Ascending aorta (tissue), 2 donors: ENCODE measurements at regions not wholly inside any gene's neighbourhood (a gene's known extent, or its start where the extent isn't known, plus 50 kb on each side); places are given as distances from the start of the nearest gene placed in this dataset.
"Not testable (repeated sequence)": the region's sequence is repeated elsewhere in the genome, so short reads cannot be mapped to it uniquely, and the experiment has no call there.

Experiments
- DNase-seq, 2 donors: peaks; one replicate each; pipeline ENCODE4 v3.0.0-alpha.2; 2019; ENCODE audit warnings: low spot score in 2 of 2
- H3K27ac ChIP-seq, 2 donors: fragments of 200-600 bp; sonication (generic); one replicate each; pipeline ENCODE4 v1.5.1; 2016 to 2017; ENCODE audit warnings: mild to moderate bottlenecking in 1 of 2
- H3K27me3 ChIP-seq: fragments of 200-600 bp; sonication (generic); one replicate; pipeline ENCODE4 v1.5.1; 2017
- H3K36me3 ChIP-seq, 2 donors: fragments of 200-600 bp; sonication (generic); one replicate each; pipeline ENCODE4 v1.5.1; 2016
- H3K4me1 ChIP-seq, 2 donors: fragments of 200-600 bp; sonication (generic); one replicate each; pipeline ENCODE4 v1.5.1; 2016 to 2017; ENCODE audit warnings: mild to moderate bottlenecking in 1 of 2
- H3K4me3 ChIP-seq, 2 donors: fragments of 200-600 bp; sonication (generic); one replicate each; pipeline ENCODE4 v1.5.1; 2016 to 2017; ENCODE audit warnings: mild to moderate bottlenecking in 1 of 2
- H3K9me3 ChIP-seq, 2 donors: fragments of 200-600 bp; sonication (generic); one replicate each; pipeline ENCODE4 v1.5.1; 2016
- intact Hi-C: fragments of 100-400 bp; cut with DNase I; formaldehyde crosslinking; loops from one replicate; pipeline ENCODE4 v1.15.1; 2023
- TF ChIP-seq, protein P1 (sequence below), 3 experiments: fragments of 200-600 bp in 2 of 3; fragments of 450-650 bp in 1 of 3; sonication (generic) in 2 of 3; IDR thresholded peaks; one replicate each; pipeline ENCODE4 v1.5.1; 2016 to 2019; ENCODE audit warnings: antibody characterized with exemption in 3 of 3, mild to moderate bottlenecking in 1 of 3, moderate library complexity in 1 of 3

DNA sequence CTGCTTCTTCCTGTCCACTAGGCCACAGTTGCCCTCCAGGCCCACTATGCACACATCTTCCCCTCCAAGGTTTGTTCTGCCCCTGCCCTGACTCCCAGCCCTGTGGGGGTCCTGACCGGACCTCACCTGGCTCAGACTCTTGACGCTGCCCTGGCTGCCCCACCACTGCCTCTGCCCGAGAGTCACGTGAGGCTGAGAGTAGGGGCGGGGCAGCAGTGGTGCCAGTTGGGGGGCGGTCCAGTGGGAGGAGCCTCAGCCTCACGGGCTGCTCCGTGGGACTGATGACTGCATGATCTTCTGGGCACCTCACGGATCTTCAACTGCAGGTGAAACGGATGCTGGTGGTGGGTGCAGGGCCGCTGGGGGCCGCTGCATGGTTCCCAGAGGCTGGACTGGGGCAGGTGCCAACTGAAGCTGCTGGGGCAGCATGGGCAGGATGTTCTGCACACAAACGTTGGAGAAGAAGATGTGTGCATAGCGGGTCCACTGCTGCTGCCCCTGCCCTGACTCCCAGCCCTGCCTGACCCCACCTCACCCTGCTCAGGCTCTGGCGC, 77.6 kb downstream of the HHIPL2 start:
- H3K4me3 ChIP-seq, intact Hi-C loops: not testable (repeated sequence)

DNA sequence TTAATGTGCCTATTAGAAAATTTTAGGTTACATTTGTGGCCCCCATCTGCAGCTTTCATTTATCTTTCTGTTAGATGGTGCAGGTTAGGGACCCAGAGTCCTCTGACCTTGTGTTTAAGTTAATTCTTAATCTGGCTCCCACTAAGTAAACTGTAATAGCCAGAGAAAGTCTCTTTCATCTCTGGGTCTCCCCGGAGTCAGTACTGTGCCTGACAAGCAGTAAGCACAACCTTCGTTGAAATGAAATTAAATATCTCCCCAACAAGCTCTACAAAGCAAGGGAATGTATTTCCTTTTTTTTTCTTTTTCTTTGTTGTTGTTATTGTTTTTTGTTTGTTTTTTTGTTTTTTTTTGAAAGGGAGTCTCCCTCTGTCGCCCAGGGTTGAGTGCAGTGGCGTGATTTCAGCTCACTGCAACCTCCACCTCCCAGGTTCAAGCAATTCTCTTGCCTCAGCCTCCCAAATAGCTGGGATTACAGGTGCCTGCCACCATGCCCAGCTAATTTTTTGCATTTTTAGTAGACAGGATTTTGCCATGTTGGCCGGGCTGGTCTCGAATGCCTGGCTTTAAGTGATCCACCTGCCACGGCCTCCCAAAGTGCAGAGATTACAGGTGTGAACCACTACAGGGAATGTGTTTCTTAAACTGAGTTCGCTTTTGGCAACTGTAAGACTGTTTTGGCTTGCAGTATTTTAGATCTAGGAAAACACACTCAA, 81.6 kb downstream of the HHIPL2 start:
- Histone ChIP-seq H3K4me3 (peak overlapping the region; percentile 57 to 62), H3K4me1 (peaks cover 0 to 11% of the 10 kb centered on the region in 2 donors), H3K27me3 (no peaks in the 10 kb centered on the region), H3K9me3 (no peaks in the 10 kb centered on the region), H3K36me3 (no peaks in the 10 kb centered on the region), H3K27ac (peak overlapping the region; percentile 90 to 93)
- TF ChIP-seq, protein P1, sequence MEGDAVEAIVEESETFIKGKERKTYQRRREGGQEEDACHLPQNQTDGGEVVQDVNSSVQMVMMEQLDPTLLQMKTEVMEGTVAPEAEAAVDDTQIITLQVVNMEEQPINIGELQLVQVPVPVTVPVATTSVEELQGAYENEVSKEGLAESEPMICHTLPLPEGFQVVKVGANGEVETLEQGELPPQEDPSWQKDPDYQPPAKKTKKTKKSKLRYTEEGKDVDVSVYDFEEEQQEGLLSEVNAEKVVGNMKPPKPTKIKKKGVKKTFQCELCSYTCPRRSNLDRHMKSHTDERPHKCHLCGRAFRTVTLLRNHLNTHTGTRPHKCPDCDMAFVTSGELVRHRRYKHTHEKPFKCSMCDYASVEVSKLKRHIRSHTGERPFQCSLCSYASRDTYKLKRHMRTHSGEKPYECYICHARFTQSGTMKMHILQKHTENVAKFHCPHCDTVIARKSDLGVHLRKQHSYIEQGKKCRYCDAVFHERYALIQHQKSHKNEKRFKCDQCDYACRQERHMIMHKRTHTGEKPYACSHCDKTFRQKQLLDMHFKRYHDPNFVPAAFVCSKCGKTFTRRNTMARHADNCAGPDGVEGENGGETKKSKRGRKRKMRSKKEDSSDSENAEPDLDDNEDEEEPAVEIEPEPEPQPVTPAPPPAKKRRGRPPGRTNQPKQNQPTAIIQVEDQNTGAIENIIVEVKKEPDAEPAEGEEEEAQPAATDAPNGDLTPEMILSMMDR (IDR thresholded peaks at IDR 0.05): no peak
- intact Hi-C loops: loop anchor here (5.0 to 10.0 kb wide), 3 partner anchors 348 to 724 kb away; partner anchors contain the start of genes DISP1 and DUSP10
- DNase-seq: no peak

More for the DNA sequence above, 77.6 kb downstream of the HHIPL2 start:
- not testable (repeated sequence) for H3K27me3 ChIP-seq, H3K36me3 ChIP-seq, DNase-seq, H3K4me1 ChIP-seq, H3K27ac ChIP-seq, H3K9me3 ChIP-seq

DNA sequence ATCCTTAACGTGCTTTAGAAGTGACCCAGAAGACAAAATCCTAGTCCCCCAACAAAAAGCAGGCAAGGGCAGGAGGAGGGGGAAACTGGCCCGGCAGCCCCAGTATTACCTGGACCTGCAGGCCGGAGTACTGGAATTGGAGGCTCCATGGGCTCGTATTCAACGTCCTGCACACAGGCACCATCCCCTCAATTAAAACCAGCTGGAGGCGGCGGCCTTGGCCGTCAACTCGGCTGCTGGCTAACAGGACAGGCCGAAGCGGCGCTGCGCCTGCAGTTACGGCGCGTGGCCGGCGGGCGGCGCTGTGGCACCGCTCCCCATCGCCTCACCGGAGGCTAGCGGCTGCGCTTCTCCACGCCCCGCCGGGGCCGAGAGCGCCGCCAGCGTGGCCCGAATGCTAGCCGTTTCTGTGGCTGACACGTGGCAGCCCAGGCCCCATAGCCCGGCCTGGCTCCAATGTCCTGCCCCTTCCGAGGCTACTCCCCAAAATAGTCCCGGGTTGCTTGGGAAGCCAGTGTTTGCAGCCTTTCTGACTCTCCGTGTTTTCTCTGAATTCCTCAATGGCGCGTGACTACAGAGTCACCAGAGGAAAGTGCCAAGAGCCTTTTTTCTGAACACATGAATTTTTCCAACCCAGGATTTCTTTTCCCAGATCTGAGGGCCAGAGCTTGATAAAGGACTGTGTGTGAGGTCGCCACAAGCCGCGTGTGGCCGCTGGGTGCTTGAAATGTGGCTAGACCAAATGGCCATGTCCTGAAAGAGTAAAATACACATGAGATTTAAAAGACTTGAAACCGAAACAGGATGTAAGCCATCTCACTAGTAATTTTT, 82.5 kb downstream of the HHIPL2 start:
- peak; percentile 82 to 98 for DNase-seq
- Histone ChIP-seq H3K9me3 (no peaks in the 10 kb centered on the region), H3K27me3 (no peaks in the 10 kb centered on the region), H3K36me3 (no peaks in the 10 kb centered on the region), H3K4me1 (peaks cover 0 to 11% of the 10 kb centered on the region in 2 donors), H3K4me3 (peak overlapping the region; percentile 57 to 62), H3K27ac (peak overlapping the region; percentile 90 to 93)
- intact Hi-C loops: loop anchor here (1.0 to 10.0 kb wide), 8 partner anchors 124 to 723 kb away; partner anchors contain the start of genes DISP1, DUSP10 and TAF1A
- TF ChIP-seq, protein P1 (IDR thresholded peaks at IDR 0.05): peak; percentile 96 to 100 (median 99)

DNA sequence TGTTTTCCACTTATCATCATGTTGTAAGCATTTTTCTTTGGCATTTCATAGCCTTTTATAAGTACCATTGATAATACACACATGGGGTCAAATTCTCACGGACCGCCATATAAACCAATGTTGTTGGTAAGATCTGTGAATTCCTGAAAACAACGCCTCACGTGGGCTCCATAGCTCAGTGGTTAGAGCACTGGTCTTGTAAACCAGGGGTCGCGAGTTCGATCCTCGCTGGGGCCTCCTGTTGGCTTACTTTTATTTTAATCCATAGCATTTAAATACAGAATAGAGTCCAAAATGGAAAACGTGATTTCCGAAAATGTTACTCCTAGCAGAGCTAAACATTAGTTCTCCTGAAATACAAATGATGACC, 83.1 kb downstream of the HHIPL2 start:
- intact Hi-C loops: loop anchor here (1.0 to 10.0 kb wide), 8 partner anchors 124 to 723 kb away; partner anchors contain the start of genes DISP1, DUSP10 and TAF1A
- Histone ChIP-seq H3K4me1 (peaks cover 0 to 11% of the 10 kb centered on the region in 2 donors), H3K27me3 (no peaks in the 10 kb centered on the region), H3K9me3 (no peaks in the 10 kb centered on the region), H3K36me3 (no peaks in the 10 kb centered on the region), H3K27ac (peak overlapping the region; percentile 90 to 93), H3K4me3 (peak overlapping the region; percentile 57 to 62)
- TF ChIP-seq, protein P1 (IDR thresholded peaks at IDR 0.05): no peak
- DNase-seq: peak in 1 of 2 donors; percentile 74

DNA sequence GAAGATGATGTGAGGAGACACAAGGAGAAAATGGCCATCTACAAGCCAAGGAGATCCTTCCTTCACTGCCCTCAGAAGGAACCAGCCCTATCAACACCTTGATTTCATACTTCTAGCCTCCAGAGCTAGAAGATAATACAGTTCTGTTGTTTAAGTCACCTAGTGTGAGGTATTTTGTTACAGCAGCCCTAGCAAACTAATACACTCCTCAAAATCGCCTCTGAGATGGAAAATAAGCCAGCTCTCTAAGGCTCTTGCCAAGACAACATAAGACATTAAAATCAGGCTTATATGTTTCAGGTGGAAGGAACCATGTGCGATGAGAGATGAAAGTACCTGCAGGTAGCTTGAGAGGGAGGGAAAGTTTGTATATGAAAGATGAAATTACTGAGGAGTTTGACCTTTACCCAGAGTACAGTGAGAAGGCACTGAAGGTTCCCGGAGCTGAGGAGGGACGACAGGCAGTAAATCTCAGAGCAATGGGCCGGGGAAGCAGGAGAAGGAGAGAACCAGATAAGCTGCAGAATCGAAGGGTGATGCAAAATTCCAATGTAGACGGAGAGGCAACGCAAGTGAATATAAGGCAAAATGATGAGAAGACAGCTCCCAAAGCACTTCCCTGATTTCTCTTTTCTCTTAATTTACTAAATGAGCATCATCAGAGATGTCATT, 84.7 kb downstream of the HHIPL2 start:
- Histone ChIP-seq H3K27ac (no peak overlapping the region), H3K27me3 (no peaks in the 10 kb centered on the region), H3K4me1 (peaks cover 0 to 11% of the 10 kb centered on the region in 2 donors), H3K9me3 (no peaks in the 10 kb centered on the region), H3K36me3 (no peaks in the 10 kb centered on the region), H3K4me3 (no peak overlapping the region)
- intact Hi-C loops: loop anchor here (10.0 kb wide), 2 partner anchors 352 to 622 kb away; partner anchors contain the start of gene DISP1
- TF ChIP-seq, protein P1 (IDR thresholded peaks at IDR 0.05): no peak
- no peak for DNase-seq
